SK-N-MC (cell line): ENCODE measurements at regions not wholly inside any gene's neighbourhood (a gene's known extent, or its start where the extent isn't known, plus 50 kb on each side); places are given as distances from the start of the nearest gene placed in this dataset.

Experiments used
- EZH2 ChIP-seq: fragments of 200-600 bp; sonication (generic); IDR thresholded peaks from one replicate; pipeline ENCODE4 v1.6.1; 2017; ENCODE audit warnings: antibody characterized with exemption
- FOXP2 ChIP-seq: optimal IDR thresholded peaks from 2 replicates; pipeline ENCODE3; 2011; ENCODE audit warnings: mild to moderate bottlenecking, moderate library complexity; ENCODE audit not compliant: insufficient read depth; ENCODE audit errors: extremely low read length, control extremely low read depth
- POLR2AphosphoS5 ChIP-seq: IDR thresholded peaks from 2 replicates; pipeline ENCODE4 v1.6.1; 2012; ENCODE audit warnings: mild to moderate bottlenecking, low read depth, low read length, borderline replicate concordance

GRCh38 chr4:55730280-55730931 is 89.2 kb upstream of the EXOC1L start:
- TF ChIP-seq POLR2AphosphoS5 (no peak), FOXP2 (no peak), EZH2 (no peak)
